PC-9 (cell line): ENCODE measurements at regions not wholly inside any gene's neighbourhood (a gene's known extent, or its start where the extent isn't known, plus 50 kb on each side); places are given as distances from the start of the nearest gene placed in this dataset.

ENCODE experiments used
- BruUV-seq: library from RNA; stranded (reverse); fragments of 400-500 nt; replicated peaks from 2 replicates; lab custom pipeline; 2021; lab: Mats Ljungman, UMichigan
- CTCF ChIA-PET: fragments of 300-600 bp; sonication (Branson Sonifier 250); formaldehyde crosslinking; loops from one replicate; lab custom pipeline; 2022; ENCODE audit warnings: antibody characterized with exemption; lab: Charles Lee
- POLR2A ChIA-PET: fragments of 300-600 bp; sonication (Branson Sonifier 250); formaldehyde crosslinking; loops from one replicate; lab custom pipeline; 2022; ENCODE audit warnings: antibody characterized with exemption; ENCODE audit not compliant: unreplicated experiment; lab: Charles Lee
- DNase-seq, 2 experiments: peaks; one replicate each; pipeline versions ENCODE4 v3.0.0 to v3.0.0-alpha.2; 2015 to 2022; ENCODE audit warnings: mixed read lengths in 1 of 2
- H2AFZ ChIP-seq: fragments of 200-600 bp; sonication (generic); 2 replicates; pipeline ENCODE4 v1.8.1; 2017; ENCODE audit warnings: antibody characterized with exemption
- H3F3A ChIP-seq: fragments of 200-600 bp; sonication (generic); 2 replicates; pipeline ENCODE4 v1.8.1; 2017; ENCODE audit warnings: antibody characterized with exemption, mild to moderate bottlenecking, low read depth; ENCODE audit not compliant: insufficient read depth
- H3K27ac ChIP-seq: fragments of 200-600 bp; sonication (generic); 2 replicates; pipeline ENCODE4 v1.6.1; 2016; ENCODE audit warnings: mixed run types
- H3K27me3 ChIP-seq: fragments of 200-600 bp; sonication (generic); 2 replicates; pipeline ENCODE4 v1.6.1; 2016; ENCODE audit warnings: low read depth, mixed run types; ENCODE audit not compliant: insufficient read depth
- H3K36me3 ChIP-seq: fragments of 200-600 bp; sonication (generic); 2 replicates; pipeline ENCODE4 v1.6.1; 2016; ENCODE audit warnings: low read depth, mixed run types
- H3K4me1 ChIP-seq: fragments of 200-600 bp; sonication (generic); replicated peaks from 2 replicates; pipeline ENCODE4 v1.6.1; 2016; ENCODE audit warnings: mixed run types; ENCODE audit not compliant: insufficient read depth
- H3K4me2 ChIP-seq: fragments of 200-600 bp; sonication (generic); 2 replicates; pipeline ENCODE4 v1.6.1; 2017; ENCODE audit warnings: mixed run types
- H3K4me3 ChIP-seq: fragments of 200-600 bp; sonication (generic); 2 replicates; pipeline ENCODE4 v1.6.1; 2016; ENCODE audit warnings: mixed run types
- H3K79me2 ChIP-seq: fragments of 200-600 bp; sonication (generic); 2 replicates; pipeline ENCODE4 v1.6.1; 2017; ENCODE audit warnings: low read depth, mixed run types
- H3K9me2 ChIP-seq: fragments of 200-600 bp; sonication (generic); 2 replicates; pipeline ENCODE4 v1.8.1; 2017; ENCODE audit warnings: mild to moderate bottlenecking; ENCODE audit not compliant: insufficient read depth
- H3K9me3 ChIP-seq: fragments of 200-600 bp; sonication (generic); 2 replicates; pipeline ENCODE4 v1.8.1; 2016; ENCODE audit warnings: low read depth; ENCODE audit not compliant: insufficient read depth
- H4K20me1 ChIP-seq: fragments of 200-600 bp; sonication (generic); 2 replicates; pipeline ENCODE4 v1.8.1; 2017; ENCODE audit not compliant: insufficient read depth
- EZH2 ChIP-seq: fragments of 200-600 bp; sonication (generic); IDR thresholded peaks from 2 replicates; pipeline ENCODE4 v1.8.0; 2017; ENCODE audit warnings: antibody characterized with exemption, low read depth
- intact Hi-C: fragments of 100-400 bp; cut with micrococcal nuclease; formaldehyde crosslinking; loops from one replicate; pipeline ENCODE4 v1.10.0; 2022; ENCODE audit not compliant: unreplicated experiment
- TF ChIP-seq, protein P1 (sequence below): fragments of 200-600 bp; sonication (generic); conservative IDR thresholded peaks from 2 replicates; pipeline ENCODE4 v1.6.1; 2017; ENCODE audit warnings: mixed run types, antibody characterized with exemption, mild to moderate bottlenecking, moderate library complexity

DNA sequence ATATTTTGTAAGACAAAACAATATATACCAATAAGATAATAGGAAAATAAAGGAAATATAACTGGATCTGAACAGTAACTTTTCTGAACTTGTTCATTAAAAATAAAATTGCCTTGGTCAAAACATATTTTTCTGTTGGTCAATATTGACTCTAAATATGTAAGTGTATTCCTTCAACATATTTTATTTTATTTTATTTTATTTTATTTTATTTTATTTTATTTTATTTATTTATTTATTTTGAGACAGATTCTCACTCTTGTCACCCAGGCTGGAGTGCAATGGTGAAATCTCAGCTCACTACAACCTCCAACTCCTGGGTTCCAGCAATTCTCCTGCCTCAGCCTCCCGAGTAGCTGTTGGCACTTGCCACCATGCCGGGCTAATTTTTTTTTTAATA, 571.0 kb downstream of the NR2F1-AS1 start:
- intact Hi-C loops = no loop called here

DNA sequence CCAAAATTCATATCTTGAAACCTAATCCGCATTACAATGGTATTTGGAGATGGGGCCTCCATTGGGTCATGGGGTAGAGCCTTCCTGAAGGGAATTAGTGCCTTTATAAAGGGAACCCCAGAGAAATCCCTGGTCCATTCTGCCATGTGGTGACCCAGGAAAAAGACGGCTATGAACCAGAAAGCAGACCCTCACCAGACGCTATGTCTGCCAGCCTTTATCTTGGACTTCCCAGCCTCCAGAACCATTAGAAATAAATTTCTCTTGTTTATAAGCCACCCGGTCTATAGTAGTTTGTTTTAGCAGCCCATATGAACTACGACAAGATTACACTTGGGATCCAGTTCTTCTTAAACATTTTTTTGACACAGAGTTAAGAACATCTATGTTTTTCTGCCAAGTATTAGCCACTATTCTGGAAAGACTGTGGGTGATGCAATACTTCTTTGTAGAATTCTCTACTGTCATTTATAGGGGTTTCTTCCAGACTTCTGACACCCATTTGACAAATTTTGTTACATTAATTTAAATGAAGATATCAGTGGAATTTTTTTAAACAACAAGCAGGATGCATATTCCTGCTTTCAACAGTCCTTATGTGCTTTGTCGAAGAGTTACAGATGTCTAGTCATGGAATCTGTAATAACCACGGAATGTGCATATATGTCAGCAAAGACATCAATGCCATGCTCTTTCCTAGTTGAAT, 572.4 kb downstream of the NR2F1-AS1 start:
- no peak overlapping the region for H2AFZ ChIP-seq
- H3K9me3 ChIP-seq = no peaks in the 10 kb centered on the region
- DNase-seq = no peak
- intact Hi-C loops = loop anchor here (2.0 kb wide), 1 partner anchor 74 kb away; no protein-coding TSS in a partner anchor
- no peaks in the 10 kb centered on the region for H3K36me3 ChIP-seq
- no peaks in the 10 kb centered on the region for H3K27me3 ChIP-seq
- TF ChIP-seq, protein P1, sequence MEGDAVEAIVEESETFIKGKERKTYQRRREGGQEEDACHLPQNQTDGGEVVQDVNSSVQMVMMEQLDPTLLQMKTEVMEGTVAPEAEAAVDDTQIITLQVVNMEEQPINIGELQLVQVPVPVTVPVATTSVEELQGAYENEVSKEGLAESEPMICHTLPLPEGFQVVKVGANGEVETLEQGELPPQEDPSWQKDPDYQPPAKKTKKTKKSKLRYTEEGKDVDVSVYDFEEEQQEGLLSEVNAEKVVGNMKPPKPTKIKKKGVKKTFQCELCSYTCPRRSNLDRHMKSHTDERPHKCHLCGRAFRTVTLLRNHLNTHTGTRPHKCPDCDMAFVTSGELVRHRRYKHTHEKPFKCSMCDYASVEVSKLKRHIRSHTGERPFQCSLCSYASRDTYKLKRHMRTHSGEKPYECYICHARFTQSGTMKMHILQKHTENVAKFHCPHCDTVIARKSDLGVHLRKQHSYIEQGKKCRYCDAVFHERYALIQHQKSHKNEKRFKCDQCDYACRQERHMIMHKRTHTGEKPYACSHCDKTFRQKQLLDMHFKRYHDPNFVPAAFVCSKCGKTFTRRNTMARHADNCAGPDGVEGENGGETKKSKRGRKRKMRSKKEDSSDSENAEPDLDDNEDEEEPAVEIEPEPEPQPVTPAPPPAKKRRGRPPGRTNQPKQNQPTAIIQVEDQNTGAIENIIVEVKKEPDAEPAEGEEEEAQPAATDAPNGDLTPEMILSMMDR = no peak
- TF ChIP-seq EZH2 = no peak
- CTCF ChIA-PET = no interaction called here
- H4K20me1 ChIP-seq = no peaks in the 10 kb centered on the region
- POLR2A ChIA-PET = no interaction called here
- BruUV-seq = no TSS peak
- no peaks in the 10 kb centered on the region for H3F3A ChIP-seq
- H3K4me1 ChIP-seq = no peaks in the 10 kb centered on the region
- H3K27ac ChIP-seq = no peak overlapping the region
- H3K4me2 ChIP-seq = no peak overlapping the region
- H3K4me3 ChIP-seq = no peak overlapping the region
- H3K79me2 ChIP-seq = no peaks in the 10 kb centered on the region
- H3K9me2 ChIP-seq = 0 out of 2 replicates have a peak, but pooled peaks cover 4% of the 10 kb centered on the region

More for the DNA sequence above, 571.0 kb downstream of the NR2F1-AS1 start:
- TF ChIP-seq, protein P1 = no peak
- TF ChIP-seq EZH2 = no peak
- Histone ChIP-seq H3K79me2 (no peaks in the 10 kb centered on the region), H3K36me3 (no peaks in the 10 kb centered on the region), H2AFZ (no peak overlapping the region), H3F3A (no peaks in the 10 kb centered on the region), H3K4me3 (no peak overlapping the region), H3K4me2 (no peak overlapping the region), H3K27me3 (no peaks in the 10 kb centered on the region), H3K9me3 (no peaks in the 10 kb centered on the region), H3K9me2 (0 out of 2 replicates have a peak, but pooled peaks cover 4% of the 10 kb centered on the region), H3K4me1 (no peaks in the 10 kb centered on the region), H3K27ac (no peak overlapping the region), H4K20me1 (no peaks in the 10 kb centered on the region)
- CTCF ChIA-PET = no interaction called here
- no TSS peak for BruUV-seq
- no peak for DNase-seq
- POLR2A ChIA-PET = no interaction called here

DNA sequence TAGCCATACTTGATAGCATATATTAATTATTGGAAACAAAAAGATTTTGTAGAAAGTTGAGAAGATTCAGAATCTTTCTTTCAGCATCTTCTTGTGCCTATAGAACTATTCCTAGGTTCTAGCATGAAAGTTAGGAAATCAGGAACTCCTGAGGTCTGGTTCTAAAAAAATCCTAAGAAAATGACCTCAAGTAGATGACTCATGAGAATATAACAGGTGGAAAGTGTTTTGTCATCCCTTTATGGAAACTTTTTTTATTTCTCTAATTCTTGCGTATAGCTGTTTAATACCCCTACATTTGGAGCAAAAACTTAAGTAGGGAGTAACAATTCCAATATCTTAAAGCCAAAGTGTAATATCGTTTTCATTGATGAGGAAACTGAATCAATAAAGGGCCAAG, 574.1 kb downstream of the NR2F1-AS1 start:
- H2AFZ ChIP-seq = no peak overlapping the region
- H3K27me3 ChIP-seq = no peaks in the 10 kb centered on the region
- H3K4me1 ChIP-seq = no peaks in the 10 kb centered on the region
- DNase-seq = no peak
- intact Hi-C loops = no loop called here
- H3K79me2 ChIP-seq = no peaks in the 10 kb centered on the region
- H3K9me2 ChIP-seq = 0 out of 2 replicates have a peak, but pooled peaks cover 4% of the 10 kb centered on the region
- TF ChIP-seq, protein P1 = no peak
- ChIA-PET CTCF (no interaction called here), POLR2A (no interaction called here)
- no TSS peak for BruUV-seq
- no peaks in the 10 kb centered on the region for H3F3A ChIP-seq
- no peak overlapping the region for H3K4me2 ChIP-seq
- no peaks in the 10 kb centered on the region for H3K9me3 ChIP-seq
- no peaks in the 10 kb centered on the region for H3K36me3 ChIP-seq
- no peaks in the 10 kb centered on the region for H4K20me1 ChIP-seq
- H3K27ac ChIP-seq = no peak overlapping the region
- no peak overlapping the region for H3K4me3 ChIP-seq
